GM12872 (cell line): ENCODE measurements at regions not wholly inside any gene's neighbourhood (a gene's known extent, or its start where the extent isn't known, plus 50 kb on each side); places are given as distances from the start of the nearest gene placed in this dataset.

Experiments used
- CTCF ChIP-seq: IDR thresholded peaks from 3 replicates; pipeline ENCODE4 v1.5.1; 2011; ENCODE audit warnings: low read depth, mild to moderate bottlenecking, low read length, moderate library complexity; ENCODE audit not compliant: insufficient read depth

- TF ChIP-seq CTCF: no peak
Measured at GRCh38 chr18:43952398-43952797, 675.1 kb upstream of the SYT4 start.

GRCh38 chr18:43961722-43962121 lies 684.4 kb upstream of the SYT4 start:
- no peak for TF ChIP-seq CTCF

GRCh38 chr18:43964666-43965065 lies 687.4 kb upstream of the SYT4 start:
- TF ChIP-seq CTCF: no peak

GRCh38 chr18:43965691-43966090 lies 688.4 kb upstream of the SYT4 start:
- no peak for TF ChIP-seq CTCF

- TF ChIP-seq CTCF: no peak
Measured at GRCh38 chr18:43970656-43971055, 693.4 kb upstream of the SYT4 start.

GRCh38 chr18:43978174-43978573 lies 700.9 kb upstream of the SYT4 start:
- no peak for TF ChIP-seq CTCF

- TF ChIP-seq CTCF: no peak
Measured at GRCh38 chr18:43982582-43982981, 698.1 kb upstream of the SETBP1 start.

- TF ChIP-seq CTCF: no peak
Measured at GRCh38 chr18:43992741-43993140, 687.9 kb upstream of the SETBP1 start.
